Cardiac fibroblast (primary cell): ENCODE measurements at regions not wholly inside any gene's neighbourhood (a gene's known extent, or its start where the extent isn't known, plus 50 kb on each side); places are given as distances from the start of the nearest gene placed in this dataset.

Experiments used
- DNase-seq, 2 donors: peaks; one replicate each; pipeline versions ENCODE4 v3.0.0 to v3.0.0-alpha.2; 2010; ENCODE audit warnings: low read depth in 2 of 2
- H3K4me3 ChIP-seq, 2 donors: replicated peaks in 1 of 2; 1 replicate in 1 of 2; 2 replicates in 1 of 2; pipeline ENCODE4 v1.5.1; 2011; ENCODE audit warnings: low read depth in 2 of 2, low read length in 2 of 2, mild to moderate bottlenecking in 2 of 2, moderate library complexity in 1 of 2
- CTCF ChIP-seq: IDR thresholded peaks from one replicate; pipeline ENCODE4 v1.5.1; 2011; ENCODE audit warnings: low read depth, mild to moderate bottlenecking, low read length, inconsistent platforms

DNA sequence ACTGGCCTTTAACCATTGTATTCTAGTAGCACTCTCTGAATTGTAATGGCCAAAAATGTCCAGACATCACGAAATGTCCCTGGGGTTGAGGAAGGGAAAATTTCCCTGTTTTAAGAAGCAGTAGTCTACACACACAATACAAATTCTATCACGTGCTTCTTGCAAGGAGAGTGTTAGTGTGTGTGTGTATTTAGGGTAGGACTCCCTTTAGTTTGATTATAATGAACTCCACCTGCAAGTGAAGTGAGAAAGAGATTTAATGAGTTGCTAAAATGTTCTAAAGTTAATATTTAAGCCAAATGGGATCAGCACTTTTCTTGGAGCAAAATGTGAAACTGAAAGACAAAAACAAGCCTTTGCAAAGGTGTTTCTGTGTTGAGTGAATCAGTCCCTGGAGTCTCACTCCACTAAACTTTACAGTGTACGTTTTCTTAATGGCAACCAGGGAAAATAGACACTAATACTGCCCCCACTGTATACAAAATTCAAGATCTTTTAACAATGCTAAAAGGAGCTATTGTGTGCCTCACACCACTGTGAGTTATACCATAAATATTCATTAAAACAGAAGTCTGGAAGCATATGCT lies 590.3 kb upstream of the TENM4 start:
- H3K4me3 ChIP-seq: no peak overlapping the region
- TF ChIP-seq CTCF: no peak
- DNase-seq: no peak

- no peak for TF ChIP-seq CTCF
- DNase-seq: no peak
- H3K4me3 ChIP-seq: no peak overlapping the region
Measured at GRCh38 chr11:80028998-80029397, 588.2 kb upstream of the TENM4 start.

DNA sequence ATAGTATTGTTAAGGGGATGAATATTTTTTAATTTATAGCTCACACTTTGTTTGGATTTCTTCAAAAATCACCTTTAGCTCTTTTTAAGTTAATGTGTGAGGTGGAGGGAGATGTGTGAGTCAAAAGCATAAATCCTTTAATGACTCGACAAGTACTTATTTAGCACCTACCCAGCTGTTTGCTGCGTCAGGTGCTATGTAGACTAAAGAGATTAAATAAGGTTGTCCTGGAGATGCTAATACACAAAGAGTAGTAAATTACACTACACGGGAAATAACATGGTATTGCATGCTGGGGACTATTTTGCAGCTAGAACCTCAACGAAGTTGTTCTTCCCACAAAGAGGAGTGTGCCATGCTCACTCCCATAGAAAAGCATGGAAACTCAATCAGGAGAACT lies 583.3 kb upstream of the TENM4 start:
- no peak overlapping the region for H3K4me3 ChIP-seq
- TF ChIP-seq CTCF: no peak
- no peak for DNase-seq

DNA sequence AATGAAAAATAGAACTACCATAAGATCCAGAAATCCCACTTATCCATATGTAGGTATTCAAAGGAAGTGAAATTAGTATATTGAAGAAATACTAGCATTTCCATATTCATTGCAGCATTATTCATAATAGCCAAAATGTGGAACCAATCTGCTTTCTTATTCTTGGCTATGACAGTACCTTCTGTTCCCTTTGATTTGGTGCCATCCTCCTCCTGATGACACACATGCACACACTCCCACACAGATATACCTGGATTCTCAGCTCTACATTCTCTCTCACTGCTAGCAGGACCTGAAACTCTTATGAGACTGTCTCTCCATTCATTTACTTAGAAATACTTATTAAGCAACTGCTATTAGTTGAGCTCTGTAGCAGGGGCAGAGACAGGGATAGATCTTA lies 582.6 kb upstream of the TENM4 start:
- DNase-seq: no peak
- TF ChIP-seq CTCF: no peak
- no peak overlapping the region for H3K4me3 ChIP-seq

DNA sequence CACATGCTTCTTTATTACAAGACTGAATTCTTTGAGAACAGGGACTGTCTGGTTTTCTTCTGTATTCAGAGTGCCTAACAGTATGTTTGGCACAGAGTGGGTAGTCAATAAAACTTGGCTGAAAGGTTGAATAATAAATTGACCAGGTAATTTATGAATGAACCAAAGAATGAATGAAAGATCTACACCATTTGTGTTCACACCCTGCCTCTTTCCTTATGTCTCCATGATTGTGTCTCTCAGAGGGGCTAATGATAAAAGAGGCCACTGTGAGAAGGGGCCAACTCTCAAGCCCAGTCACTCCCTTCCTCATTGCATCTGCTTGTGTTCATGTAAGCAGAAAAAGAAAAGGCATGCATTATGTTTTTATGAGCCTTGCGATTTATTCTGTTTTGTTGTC lies 569.7 kb upstream of the TENM4 start:
- no peak for DNase-seq
- TF ChIP-seq CTCF: no peak
- H3K4me3 ChIP-seq: no peak overlapping the region

GRCh38 chr11:80009081-80009480 lies 568.3 kb upstream of the TENM4 start:
- TF ChIP-seq CTCF: no peak
- DNase-seq: no peak

GRCh38 chr11:80007616-80008015 lies 566.8 kb upstream of the TENM4 start:
- TF ChIP-seq CTCF: no peak
- no peak overlapping the region for H3K4me3 ChIP-seq
- DNase-seq: no peak

More at GRCh38 chr11:80009081-80009480, 568.3 kb upstream of the TENM4 start:
- H3K4me3 ChIP-seq: no peak overlapping the region
